ENCODE measurements at regions not wholly inside any gene's neighbourhood (a gene's known extent, or its start where the extent isn't known, plus 50 kb on each side); places are given as distances from the start of the nearest gene placed in this dataset.
"Not testable (repeated sequence)": the region's sequence is repeated elsewhere in the genome, so short reads cannot be mapped to it uniquely, and the experiment has no call there.

DNA sequence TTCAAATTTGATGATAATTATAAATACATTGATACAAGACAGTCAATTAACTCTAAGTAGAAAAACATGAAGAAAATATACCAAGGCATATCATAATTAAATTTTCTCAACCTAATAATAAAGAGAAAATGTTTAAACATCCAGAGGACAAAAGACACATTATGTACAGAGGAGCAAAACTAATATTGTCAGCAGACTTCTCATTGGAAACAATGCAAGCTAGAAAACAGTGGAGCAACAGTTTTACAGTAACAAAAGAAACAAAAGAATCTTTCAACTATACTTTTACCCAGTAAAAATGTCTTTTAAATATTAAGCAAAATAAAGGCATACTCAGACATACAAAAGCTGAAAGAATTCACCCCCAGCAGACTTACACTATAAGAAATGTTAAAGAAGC lies 238.0 kb downstream of the TMA16 start:
- no peaks in the 10 kb centered on the region for H3K27me3 ChIP-seq (replicated peaks)
- DNase-seq, result no peak
- H3K36me3 ChIP-seq (replicated peaks), result no peaks in the 10 kb centered on the region
- in situ Hi-C loops (cut with HindIII; ENCODE audit: low pct_ligation_motif_present, low sequenced_read_pairs), result no loop called here
- H3K27ac ChIP-seq, result no peak overlapping the region
- no peak overlapping the region for H3K4me3 ChIP-seq (ENCODE audit: low read depth, low read length)
- no peak for TF ChIP-seq CTCF (IDR thresholded peaks at IDR 0.05; ENCODE audit: low read depth, low read length, missing control alignments)

GRCh38 chr4:163736876-163737275 lies 242.4 kb downstream of the TMA16 start:
- TF ChIP-seq CTCF (IDR thresholded peaks at IDR 0.05; ENCODE audit: low read depth, low read length, missing control alignments), result no peak
- H3K27me3 ChIP-seq (replicated peaks), result no peaks in the 10 kb centered on the region
- no peak for DNase-seq
- H3K36me3 ChIP-seq (replicated peaks), result no peaks in the 10 kb centered on the region
- in situ Hi-C loops (cut with HindIII; ENCODE audit: low pct_ligation_motif_present, low sequenced_read_pairs), result no loop called here
- H3K27ac ChIP-seq, result no peak overlapping the region
- no peak overlapping the region for H3K4me3 ChIP-seq (ENCODE audit: low read depth, low read length)

GRCh38 chr4:163737846-163738245 lies 243.4 kb downstream of the TMA16 start:
- DNase-seq; in situ Hi-C loops (cut with HindIII; ENCODE audit: low pct_ligation_motif_present, low sequenced_read_pairs); H3K27ac ChIP-seq; H3K36me3 ChIP-seq (replicated peaks); H3K4me3 ChIP-seq (ENCODE audit: low read depth, low read length); H3K27me3 ChIP-seq (replicated peaks): not testable (repeated sequence)

DNA sequence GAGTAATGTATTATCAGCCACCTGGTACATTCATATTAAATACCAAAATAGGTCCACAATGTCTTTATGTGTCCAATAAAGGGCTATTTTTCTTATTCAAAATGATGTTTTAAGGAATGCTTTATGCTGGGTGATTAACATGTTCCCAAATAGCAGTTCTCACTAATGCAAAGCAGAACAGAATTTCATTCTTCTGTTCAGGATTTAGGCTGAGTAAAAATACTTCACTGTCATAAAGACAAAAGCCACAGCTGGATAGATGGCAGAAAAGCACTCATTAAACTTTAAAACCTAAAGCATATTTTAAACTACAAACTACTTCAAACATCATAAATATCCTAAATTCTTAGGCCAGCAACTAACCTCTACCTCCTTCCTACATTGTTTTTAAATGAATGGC lies 244.0 kb downstream of the TMA16 start:
- no peak overlapping the region for H3K27ac ChIP-seq
- no peaks in the 10 kb centered on the region for H3K27me3 ChIP-seq (replicated peaks)
- in situ Hi-C loops (cut with HindIII; ENCODE audit: low pct_ligation_motif_present, low sequenced_read_pairs), result no loop called here
- TF ChIP-seq CTCF (IDR thresholded peaks at IDR 0.05; ENCODE audit: low read depth, low read length, missing control alignments), result no peak
- DNase-seq, result no peak
- H3K36me3 ChIP-seq (replicated peaks), result no peaks in the 10 kb centered on the region
- no peak overlapping the region for H3K4me3 ChIP-seq (ENCODE audit: low read depth, low read length)

GRCh38 chr4:163744861-163745260 lies 250.4 kb downstream of the TMA16 start:
- H3K27ac ChIP-seq, result no peak overlapping the region
- H3K36me3 ChIP-seq (replicated peaks), result no peaks in the 10 kb centered on the region
- in situ Hi-C loops (cut with HindIII; ENCODE audit: low pct_ligation_motif_present, low sequenced_read_pairs), result no loop called here
- no peak overlapping the region for H3K4me3 ChIP-seq (ENCODE audit: low read depth, low read length)
- TF ChIP-seq CTCF (IDR thresholded peaks at IDR 0.05; ENCODE audit: low read depth, low read length, missing control alignments), result no peak
- no peaks in the 10 kb centered on the region for H3K27me3 ChIP-seq (replicated peaks)
- no peak for DNase-seq

GRCh38 chr4:163747293-163747692 lies 252.8 kb downstream of the TMA16 start:
- Histone ChIP-seq H3K27me3 (replicated peaks) (no peaks in the 10 kb centered on the region), H3K4me3 (ENCODE audit: low read depth, low read length) (no peak overlapping the region), H3K27ac (no peak overlapping the region), H3K36me3 (replicated peaks) (no peaks in the 10 kb centered on the region)
- no peak for DNase-seq
- TF ChIP-seq CTCF (IDR thresholded peaks at IDR 0.05; ENCODE audit: low read depth, low read length, missing control alignments), result no peak
- in situ Hi-C loops (cut with HindIII; ENCODE audit: low pct_ligation_motif_present, low sequenced_read_pairs), result no loop called here
